Activated CD4-positive, alpha-beta memory T cell treated with anti-CD3 and anti-CD28 coated beads, Interleukin-2, amount 10 ng/mL, durations not matched to agents 7 days and 5 days (primary cell): ENCODE measurements at regions not wholly inside any gene's neighbourhood (a gene's known extent, or its start where the extent isn't known, plus 50 kb on each side); places are given as distances from the start of the nearest gene placed in this dataset.

Experiments used
- CTCF ChIA-PET: fragments of 350-600 bp; sonication (Branson Sonifier 250); formaldehyde crosslinking; loops from one replicate; lab custom pipeline; 2021; ENCODE audit warnings: antibody characterized with exemption, inconsistent platforms; lab: Charles Lee
- POLR2A ChIA-PET: fragments of 350-600 bp; sonication (Branson Sonifier 250); formaldehyde crosslinking; loops from one replicate; lab custom pipeline; 2021; ENCODE audit warnings: antibody characterized with exemption; lab: Charles Lee
- DNase-seq: peaks from one replicate; pipeline ENCODE4 v3.0.0-alpha.2; 2020
- H3K27ac Mint-ChIP-seq: one replicate; pipeline ENCODE4 v1.8.0; 2021; ENCODE audit warnings: mild to moderate bottlenecking, mixed read lengths
- H3K27me3 Mint-ChIP-seq: one replicate; pipeline ENCODE4 v1.8.0; 2021; ENCODE audit warnings: mixed read lengths
- H3K36me3 Mint-ChIP-seq: one replicate; pipeline ENCODE4 v1.8.0; 2021; ENCODE audit warnings: low read depth, mixed read lengths
- H3K4me1 Mint-ChIP-seq: one replicate; pipeline ENCODE4 v1.8.0; 2021; ENCODE audit warnings: mixed read lengths
- H3K4me3 Mint-ChIP-seq: one replicate; pipeline ENCODE4 v1.8.0; 2021; ENCODE audit warnings: mild to moderate bottlenecking, mixed read lengths
- H3K9me3 Mint-ChIP-seq: one replicate; pipeline ENCODE4 v1.8.0; 2021; ENCODE audit warnings: mixed read lengths

GRCh38 chr6:147888374-147888773 lies 379.9 kb downstream of the SAMD5 start:
- H3K27me3 Mint-ChIP-seq: no peaks in the 10 kb centered on the region
- CTCF ChIA-PET: no interaction called here
- H3K27ac Mint-ChIP-seq: no peak overlapping the region
- H3K4me3 Mint-ChIP-seq: no peak overlapping the region
- no peaks in the 10 kb centered on the region for H3K36me3 Mint-ChIP-seq
- H3K4me1 Mint-ChIP-seq: no peaks in the 10 kb centered on the region
- POLR2A ChIA-PET: no interaction called here
- no peak for DNase-seq
- H3K9me3 Mint-ChIP-seq: no peaks in the 10 kb centered on the region

DNA sequence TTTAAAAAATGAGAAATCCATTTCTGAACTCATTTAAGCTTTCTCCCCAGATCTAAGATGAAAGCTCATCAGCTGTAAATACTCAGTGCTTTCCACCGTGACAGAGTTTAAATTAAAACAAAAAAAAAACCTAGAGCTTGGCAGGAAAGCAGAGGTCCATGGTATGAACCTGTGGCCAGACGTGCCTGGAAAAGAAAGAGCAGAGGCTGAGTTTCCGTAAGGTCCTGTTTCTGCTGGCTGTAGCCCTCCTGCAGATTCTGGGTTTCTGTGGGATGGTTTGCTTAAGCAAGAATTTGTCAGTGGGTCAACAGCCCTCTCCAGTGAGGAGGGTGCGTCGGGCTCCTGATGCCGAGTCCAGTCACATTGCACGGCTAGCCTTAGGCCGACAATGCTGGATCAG lies 383.2 kb downstream of the SAMD5 start:
- DNase-seq: no peak
- H3K27me3 Mint-ChIP-seq: no peaks in the 10 kb centered on the region
- no peaks in the 10 kb centered on the region for H3K9me3 Mint-ChIP-seq
- H3K4me3 Mint-ChIP-seq: no peak overlapping the region
- H3K36me3 Mint-ChIP-seq: no peaks in the 10 kb centered on the region
- H3K27ac Mint-ChIP-seq: no peak overlapping the region
- ChIA-PET POLR2A (no interaction called here), CTCF (no interaction called here)
- no peaks in the 10 kb centered on the region for H3K4me1 Mint-ChIP-seq

DNA sequence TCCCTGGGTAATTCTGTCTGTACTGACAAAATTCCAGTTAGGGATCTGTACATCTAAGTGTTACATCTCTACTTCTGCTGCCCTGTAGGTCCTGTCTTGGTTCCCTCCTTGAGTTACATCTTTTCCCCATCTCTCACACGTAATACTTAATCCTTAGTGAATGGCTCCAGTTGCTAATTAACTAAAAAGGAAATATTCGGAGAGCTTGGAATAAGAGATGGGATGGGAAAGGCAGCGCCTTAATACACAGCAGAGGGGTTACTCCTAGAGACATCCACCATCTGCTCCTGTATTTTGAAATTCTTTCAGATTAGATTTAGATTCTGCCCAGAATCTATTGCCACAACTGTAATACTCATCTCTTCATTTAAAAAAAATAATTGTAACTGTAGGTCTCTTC lies 384.0 kb downstream of the SAMD5 start:
- Mint-ChIP-seq H3K27ac (no peak overlapping the region), H3K27me3 (no peaks in the 10 kb centered on the region), H3K4me1 (no peaks in the 10 kb centered on the region), H3K9me3 (no peaks in the 10 kb centered on the region), H3K36me3 (no peaks in the 10 kb centered on the region), H3K4me3 (no peak overlapping the region)
- CTCF ChIA-PET: no interaction called here
- POLR2A ChIA-PET: no interaction called here
- no peak for DNase-seq

- no peaks in the 10 kb centered on the region for H3K36me3 Mint-ChIP-seq
- H3K9me3 Mint-ChIP-seq: no peaks in the 10 kb centered on the region
- H3K27ac Mint-ChIP-seq: no peak overlapping the region
- no peaks in the 10 kb centered on the region for H3K4me1 Mint-ChIP-seq
- POLR2A ChIA-PET: no interaction called here
- DNase-seq: no peak
- CTCF ChIA-PET: no interaction called here
- no peaks in the 10 kb centered on the region for H3K27me3 Mint-ChIP-seq
- H3K4me3 Mint-ChIP-seq: no peak overlapping the region
Observed at GRCh38 chr6:147895272-147895671, 386.8 kb downstream of the SAMD5 start.

GRCh38 chr6:147900247-147900830 lies 391.8 kb downstream of the SAMD5 start:
- ChIA-PET CTCF (no interaction called here), POLR2A (no interaction called here)

DNA sequence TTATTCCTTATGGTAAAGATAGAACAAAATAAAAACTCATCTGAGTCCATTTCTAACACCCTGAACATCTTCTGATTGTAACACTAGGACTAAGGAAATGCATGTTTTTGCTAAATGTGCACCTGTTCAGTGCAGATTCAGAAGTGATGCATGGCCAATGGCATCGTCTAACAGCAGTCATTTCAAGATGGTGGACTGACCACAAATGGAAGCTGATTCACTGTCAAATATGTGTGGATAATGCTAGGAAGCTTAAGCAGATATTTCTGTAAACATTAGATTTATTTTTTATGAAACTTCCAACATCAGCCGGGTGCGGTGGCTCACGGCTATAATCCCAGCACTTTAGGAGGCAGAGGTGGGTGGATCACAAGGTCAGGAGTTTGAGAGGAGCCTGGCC lies 394.8 kb downstream of the SAMD5 start:
- no peak overlapping the region for H3K4me3 Mint-ChIP-seq
- CTCF ChIA-PET: no interaction called here
- H3K9me3 Mint-ChIP-seq: no peaks in the 10 kb centered on the region
- H3K27me3 Mint-ChIP-seq: no peaks in the 10 kb centered on the region
- H3K4me1 Mint-ChIP-seq: no peaks in the 10 kb centered on the region
- POLR2A ChIA-PET: no interaction called here
- no peaks in the 10 kb centered on the region for H3K36me3 Mint-ChIP-seq
- no peak overlapping the region for H3K27ac Mint-ChIP-seq
- DNase-seq: no peak

More at GRCh38 chr6:147900247-147900830, 391.8 kb downstream of the SAMD5 start:
- Mint-ChIP-seq H3K4me3 (no peak overlapping the region), H3K27me3 (no peaks in the 10 kb centered on the region), H3K36me3 (no peaks in the 10 kb centered on the region), H3K9me3 (no peaks in the 10 kb centered on the region), H3K27ac (no peak overlapping the region), H3K4me1 (no peaks in the 10 kb centered on the region)
- DNase-seq: no peak

DNA sequence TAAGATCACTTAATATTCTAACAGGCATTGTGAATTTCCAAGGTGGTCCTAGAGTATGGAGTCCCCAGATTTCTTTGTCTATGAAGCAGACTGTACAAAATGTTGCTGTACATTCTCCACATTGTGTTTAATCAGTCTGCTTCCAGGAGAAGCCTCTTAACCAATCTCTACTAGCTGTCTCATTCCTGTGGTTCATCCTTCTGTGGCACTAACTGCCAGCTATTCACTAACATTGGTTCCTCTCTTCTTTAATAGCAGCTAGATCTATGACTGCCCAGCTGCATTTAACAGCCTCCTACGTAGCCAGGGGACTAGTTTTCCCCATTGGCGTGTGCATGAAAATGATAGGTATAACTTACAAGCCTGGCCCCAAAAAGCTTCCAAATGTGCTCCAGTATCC lies 395.4 kb downstream of the SAMD5 start:
- H3K27ac Mint-ChIP-seq: no peak overlapping the region
- no peaks in the 10 kb centered on the region for H3K36me3 Mint-ChIP-seq
- no peaks in the 10 kb centered on the region for H3K4me1 Mint-ChIP-seq
- no peaks in the 10 kb centered on the region for H3K27me3 Mint-ChIP-seq
- H3K4me3 Mint-ChIP-seq: no peak overlapping the region
- ChIA-PET POLR2A (no interaction called here), CTCF (no interaction called here)
- H3K9me3 Mint-ChIP-seq: no peaks in the 10 kb centered on the region
- no peak for DNase-seq

DNA sequence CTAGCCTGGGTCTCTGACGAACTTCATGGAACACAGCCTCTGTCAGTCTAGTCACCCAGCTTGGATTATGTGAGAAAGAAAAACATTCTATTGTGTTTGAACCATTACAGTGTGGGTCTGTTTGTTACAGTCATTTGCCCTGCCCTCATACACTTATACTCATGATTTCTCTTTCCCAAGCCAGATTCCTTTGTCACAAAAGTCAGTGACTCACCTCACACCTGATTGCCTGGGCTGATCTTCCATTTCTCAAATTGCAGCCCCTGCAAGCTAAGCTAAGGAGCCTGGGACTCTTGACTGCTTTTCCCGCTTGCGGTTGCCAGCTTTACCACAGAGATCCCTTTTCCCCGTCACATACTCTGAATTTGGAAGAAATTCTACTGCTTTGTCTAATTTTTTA lies 395.9 kb downstream of the SAMD5 start:
- no peak overlapping the region for H3K27ac Mint-ChIP-seq
- no peaks in the 10 kb centered on the region for H3K4me1 Mint-ChIP-seq
- no peaks in the 10 kb centered on the region for H3K27me3 Mint-ChIP-seq
- no peak overlapping the region for H3K4me3 Mint-ChIP-seq
- POLR2A ChIA-PET: no interaction called here
- no peaks in the 10 kb centered on the region for H3K9me3 Mint-ChIP-seq
- DNase-seq: no peak
- no peaks in the 10 kb centered on the region for H3K36me3 Mint-ChIP-seq
- CTCF ChIA-PET: no interaction called here

DNA sequence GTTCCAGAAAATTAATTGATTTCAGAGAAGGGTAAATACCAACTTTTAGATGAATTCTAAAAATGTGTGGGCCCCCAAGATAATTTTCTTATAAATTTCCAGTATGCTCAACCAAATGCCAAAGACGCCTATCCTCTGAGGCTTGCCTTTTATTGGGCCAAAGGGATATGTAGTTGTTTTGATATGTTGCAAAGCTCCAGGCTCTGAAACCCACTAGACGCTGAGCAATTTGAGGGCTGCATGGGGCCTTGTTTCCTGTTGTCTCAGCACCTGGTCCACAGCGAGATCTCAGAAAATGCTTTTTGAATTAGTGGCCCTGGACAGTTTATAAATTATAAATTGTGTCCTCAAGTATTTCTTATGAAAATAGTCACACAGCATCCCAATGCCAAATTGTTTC lies 397.2 kb downstream of the SAMD5 start:
- Mint-ChIP-seq H3K4me3 (no peak overlapping the region), H3K4me1 (no peaks in the 10 kb centered on the region), H3K9me3 (no peaks in the 10 kb centered on the region), H3K27ac (no peak overlapping the region), H3K27me3 (no peaks in the 10 kb centered on the region), H3K36me3 (no peaks in the 10 kb centered on the region)
- ChIA-PET POLR2A (no interaction called here), CTCF (no interaction called here)
- no peak for DNase-seq

DNA sequence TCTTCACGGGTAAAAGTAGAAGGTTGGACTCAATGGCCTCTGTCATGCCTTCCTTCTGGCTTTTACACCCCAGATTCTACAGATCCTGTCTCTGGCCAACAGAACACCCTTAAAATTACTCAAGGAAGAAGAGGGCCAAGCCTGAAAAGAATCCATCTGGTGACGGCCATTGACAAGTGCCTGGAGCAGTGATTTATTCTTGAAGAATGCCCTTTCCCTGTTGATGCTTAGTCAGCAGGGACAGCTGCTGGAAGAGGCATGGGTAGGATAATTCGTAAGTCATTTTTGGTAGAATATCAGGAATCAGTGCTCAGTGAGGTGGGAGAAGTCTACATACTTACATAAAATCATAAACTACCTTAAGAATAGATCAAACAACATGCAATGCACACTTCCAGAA lies 397.9 kb downstream of the SAMD5 start:
- Mint-ChIP-seq H3K4me3 (no peak overlapping the region), H3K27ac (no peak overlapping the region), H3K4me1 (no peaks in the 10 kb centered on the region), H3K36me3 (no peaks in the 10 kb centered on the region), H3K27me3 (no peaks in the 10 kb centered on the region), H3K9me3 (no peaks in the 10 kb centered on the region)
- CTCF ChIA-PET: no interaction called here
- POLR2A ChIA-PET: no interaction called here
- DNase-seq: no peak

GRCh38 chr6:147909640-147910039 lies 401.1 kb downstream of the SAMD5 start:
- Mint-ChIP-seq H3K27ac (no peak overlapping the region), H3K4me3 (no peak overlapping the region), H3K27me3 (no peaks in the 10 kb centered on the region), H3K4me1 (no peaks in the 10 kb centered on the region), H3K9me3 (no peaks in the 10 kb centered on the region), H3K36me3 (no peaks in the 10 kb centered on the region)
- DNase-seq: no peak
- CTCF ChIA-PET: no interaction called here
- POLR2A ChIA-PET: no interaction called here

DNA sequence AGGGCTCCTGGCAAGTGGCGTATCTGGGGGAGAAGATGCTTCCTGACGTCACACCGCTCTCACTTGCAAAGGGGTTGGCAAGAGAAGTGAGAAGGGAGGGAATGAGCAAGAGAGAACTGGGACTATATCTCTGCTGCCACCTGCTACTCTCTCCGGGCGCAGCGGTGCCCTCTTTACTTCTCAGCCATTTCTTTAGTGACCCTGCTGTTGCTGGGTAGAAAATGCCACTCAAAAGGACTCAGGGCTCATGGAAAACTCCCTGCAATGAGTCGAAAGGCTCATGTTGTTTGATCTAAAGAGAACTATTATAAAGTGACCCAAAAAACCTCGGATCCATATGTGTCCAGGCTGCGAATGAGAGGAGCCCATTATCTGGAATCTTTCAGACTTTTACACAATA lies 401.8 kb downstream of the SAMD5 start:
- no peaks in the 10 kb centered on the region for H3K9me3 Mint-ChIP-seq
- H3K4me1 Mint-ChIP-seq: no peaks in the 10 kb centered on the region
- no peak overlapping the region for H3K4me3 Mint-ChIP-seq
- H3K27ac Mint-ChIP-seq: no peak overlapping the region
- H3K27me3 Mint-ChIP-seq: no peaks in the 10 kb centered on the region
- CTCF ChIA-PET: no interaction called here
- no peaks in the 10 kb centered on the region for H3K36me3 Mint-ChIP-seq
- POLR2A ChIA-PET: no interaction called here
- DNase-seq: no peak

DNA sequence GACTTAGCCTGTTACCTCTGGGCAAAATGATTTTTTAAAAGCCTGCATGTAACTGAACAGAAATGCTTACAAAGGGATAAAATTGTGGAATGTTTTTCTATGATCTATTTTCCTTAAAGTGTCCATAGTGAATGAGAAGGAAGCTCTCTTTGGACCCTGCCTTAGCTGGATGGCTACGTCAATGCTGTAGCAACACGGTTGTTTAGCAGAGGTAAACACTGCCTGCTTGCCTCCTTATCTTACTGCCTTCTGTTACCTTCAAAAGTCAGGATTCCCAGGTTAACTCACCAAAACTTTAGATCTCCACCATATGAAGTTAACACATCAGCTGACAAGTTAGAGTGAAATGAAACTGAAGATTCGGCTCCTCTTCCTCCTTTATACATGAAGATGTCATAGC lies 402.6 kb downstream of the SAMD5 start:
- ChIA-PET POLR2A (no interaction called here), CTCF (no interaction called here)
- no peak overlapping the region for H3K4me3 Mint-ChIP-seq
- H3K4me1 Mint-ChIP-seq: no peaks in the 10 kb centered on the region
- no peak overlapping the region for H3K27ac Mint-ChIP-seq
- DNase-seq: no peak
- H3K36me3 Mint-ChIP-seq: no peaks in the 10 kb centered on the region
- H3K9me3 Mint-ChIP-seq: no peaks in the 10 kb centered on the region
- no peaks in the 10 kb centered on the region for H3K27me3 Mint-ChIP-seq

DNA sequence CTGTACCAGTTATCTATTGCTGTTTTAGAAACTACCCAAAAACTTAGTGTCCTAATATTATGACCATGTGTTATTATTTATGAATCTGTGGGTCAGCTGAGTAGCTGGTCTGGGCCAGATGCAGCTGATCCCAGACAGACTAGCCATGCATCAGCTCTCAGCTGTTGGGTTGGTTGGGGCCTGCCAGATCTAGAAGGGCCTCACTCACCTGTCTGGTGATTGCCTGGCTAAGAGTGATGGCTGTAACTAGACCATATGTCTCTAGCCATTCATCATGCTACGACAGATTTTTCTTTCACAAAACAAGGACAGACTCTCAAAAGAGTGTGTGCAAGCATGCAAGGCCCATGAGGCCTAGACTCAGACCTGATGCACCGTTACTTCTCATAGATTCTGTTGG lies 403.2 kb downstream of the SAMD5 start:
- H3K4me3 Mint-ChIP-seq: no peak overlapping the region
- H3K27me3 Mint-ChIP-seq: no peaks in the 10 kb centered on the region
- ChIA-PET POLR2A (no interaction called here), CTCF (no interaction called here)
- no peaks in the 10 kb centered on the region for H3K4me1 Mint-ChIP-seq
- no peaks in the 10 kb centered on the region for H3K36me3 Mint-ChIP-seq
- no peaks in the 10 kb centered on the region for H3K9me3 Mint-ChIP-seq
- no peak overlapping the region for H3K27ac Mint-ChIP-seq
- no peak for DNase-seq
